Ishikawa (cell line): ENCODE measurements at regions not wholly inside any gene's neighbourhood (a gene's known extent, or its start where the extent isn't known, plus 50 kb on each side); places are given as distances from the start of the nearest gene placed in this dataset.

Experiments used
- CEBPB ChIP-seq: IDR thresholded peaks from 2 replicates; pipeline ENCODE4 v1.6.1; 2012
- CREB1 ChIP-seq: IDR thresholded peaks from 2 replicates; pipeline ENCODE4 v1.6.1; 2012; ENCODE audit warnings: low read depth
- EGR1 ChIP-seq: IDR thresholded peaks from 2 replicates; pipeline ENCODE4 v1.6.1; 2012
- EP300 ChIP-seq: IDR thresholded peaks from 2 replicates; pipeline ENCODE4 v1.6.1; 2012; ENCODE audit warnings: borderline replicate concordance
- FOXM1 ChIP-seq: IDR thresholded peaks from 2 replicates; pipeline ENCODE4 v1.6.1; 2012; ENCODE audit warnings: low read depth, borderline replicate concordance
- NFIC ChIP-seq: IDR thresholded peaks from 2 replicates; pipeline ENCODE4 v1.6.1; 2012
- RAD21 ChIP-seq: IDR thresholded peaks from 2 replicates; pipeline ENCODE4 v1.6.1; 2012; ENCODE audit warnings: low read depth
- TAF1 ChIP-seq: IDR thresholded peaks from 2 replicates; pipeline ENCODE4 v1.6.1; 2012; ENCODE audit warnings: low read depth, mild to moderate bottlenecking
- TCF12 ChIP-seq: IDR thresholded peaks from 2 replicates; pipeline ENCODE4 v1.6.1; 2012; ENCODE audit warnings: low read depth
- TEAD4 ChIP-seq: IDR thresholded peaks from 2 replicates; pipeline ENCODE4 v1.6.1; 2012
- YY1 ChIP-seq: IDR thresholded peaks from 2 replicates; pipeline ENCODE4 v1.6.1; 2012; ENCODE audit warnings: low read depth
- ZBTB7A ChIP-seq: IDR thresholded peaks from 2 replicates; pipeline ENCODE4 v1.6.1; 2012; ENCODE audit warnings: low read depth
- TF ChIP-seq, protein P1 (sequence below): IDR thresholded peaks from 2 replicates; pipeline ENCODE4 v1.6.1; 2012
- TF ChIP-seq, protein P2 (sequence below): IDR thresholded peaks from 2 replicates; pipeline ENCODE4 v1.6.1; 2012; ENCODE audit warnings: low read depth, mild to moderate bottlenecking
- TF ChIP-seq, protein P3 (sequence below): IDR thresholded peaks from 2 replicates; pipeline ENCODE4 v1.6.1; 2012

DNA sequence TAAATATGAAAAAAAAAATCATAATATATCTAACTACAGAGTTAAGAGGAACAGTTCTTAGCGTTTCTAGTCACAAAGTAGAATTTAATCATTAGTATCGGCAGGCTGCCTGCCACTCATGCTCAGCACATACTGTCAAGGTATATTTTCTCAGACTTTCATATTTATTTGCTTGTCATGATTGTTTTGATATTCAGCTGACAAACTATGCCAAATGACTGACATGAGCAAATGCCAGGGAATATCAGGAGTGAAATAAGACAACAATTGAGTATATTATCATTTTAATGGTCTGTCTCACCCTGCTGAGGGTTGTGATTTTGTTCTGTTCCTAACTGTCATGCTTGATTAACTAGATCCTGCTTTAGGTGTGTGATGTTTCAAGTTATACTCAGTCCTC lies 395.0 kb upstream of the SPOCK3 start:
- no peak for TF ChIP-seq YY1
- TF ChIP-seq, protein P1, sequence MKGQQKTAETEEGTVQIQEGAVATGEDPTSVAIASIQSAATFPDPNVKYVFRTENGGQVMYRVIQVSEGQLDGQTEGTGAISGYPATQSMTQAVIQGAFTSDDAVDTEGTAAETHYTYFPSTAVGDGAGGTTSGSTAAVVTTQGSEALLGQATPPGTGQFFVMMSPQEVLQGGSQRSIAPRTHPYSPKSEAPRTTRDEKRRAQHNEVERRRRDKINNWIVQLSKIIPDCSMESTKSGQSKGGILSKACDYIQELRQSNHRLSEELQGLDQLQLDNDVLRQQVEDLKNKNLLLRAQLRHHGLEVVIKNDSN = no peak
- TF ChIP-seq CEBPB = no peak
- TF ChIP-seq ZBTB7A = no peak
- TF ChIP-seq CREB1 = no peak
- no peak for TF ChIP-seq RAD21
- no peak for TF ChIP-seq TCF12
- TF ChIP-seq EGR1 = no peak
- no peak for TF ChIP-seq EP300
- TF ChIP-seq TAF1 = no peak
- TF ChIP-seq, protein P2, sequence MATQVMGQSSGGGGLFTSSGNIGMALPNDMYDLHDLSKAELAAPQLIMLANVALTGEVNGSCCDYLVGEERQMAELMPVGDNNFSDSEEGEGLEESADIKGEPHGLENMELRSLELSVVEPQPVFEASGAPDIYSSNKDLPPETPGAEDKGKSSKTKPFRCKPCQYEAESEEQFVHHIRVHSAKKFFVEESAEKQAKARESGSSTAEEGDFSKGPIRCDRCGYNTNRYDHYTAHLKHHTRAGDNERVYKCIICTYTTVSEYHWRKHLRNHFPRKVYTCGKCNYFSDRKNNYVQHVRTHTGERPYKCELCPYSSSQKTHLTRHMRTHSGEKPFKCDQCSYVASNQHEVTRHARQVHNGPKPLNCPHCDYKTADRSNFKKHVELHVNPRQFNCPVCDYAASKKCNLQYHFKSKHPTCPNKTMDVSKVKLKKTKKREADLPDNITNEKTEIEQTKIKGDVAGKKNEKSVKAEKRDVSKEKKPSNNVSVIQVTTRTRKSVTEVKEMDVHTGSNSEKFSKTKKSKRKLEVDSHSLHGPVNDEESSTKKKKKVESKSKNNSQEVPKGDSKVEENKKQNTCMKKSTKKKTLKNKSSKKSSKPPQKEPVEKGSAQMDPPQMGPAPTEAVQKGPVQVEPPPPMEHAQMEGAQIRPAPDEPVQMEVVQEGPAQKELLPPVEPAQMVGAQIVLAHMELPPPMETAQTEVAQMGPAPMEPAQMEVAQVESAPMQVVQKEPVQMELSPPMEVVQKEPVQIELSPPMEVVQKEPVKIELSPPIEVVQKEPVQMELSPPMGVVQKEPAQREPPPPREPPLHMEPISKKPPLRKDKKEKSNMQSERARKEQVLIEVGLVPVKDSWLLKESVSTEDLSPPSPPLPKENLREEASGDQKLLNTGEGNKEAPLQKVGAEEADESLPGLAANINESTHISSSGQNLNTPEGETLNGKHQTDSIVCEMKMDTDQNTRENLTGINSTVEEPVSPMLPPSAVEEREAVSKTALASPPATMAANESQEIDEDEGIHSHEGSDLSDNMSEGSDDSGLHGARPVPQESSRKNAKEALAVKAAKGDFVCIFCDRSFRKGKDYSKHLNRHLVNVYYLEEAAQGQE = no peak
- no peak for TF ChIP-seq TEAD4
- no peak for TF ChIP-seq NFIC

DNA sequence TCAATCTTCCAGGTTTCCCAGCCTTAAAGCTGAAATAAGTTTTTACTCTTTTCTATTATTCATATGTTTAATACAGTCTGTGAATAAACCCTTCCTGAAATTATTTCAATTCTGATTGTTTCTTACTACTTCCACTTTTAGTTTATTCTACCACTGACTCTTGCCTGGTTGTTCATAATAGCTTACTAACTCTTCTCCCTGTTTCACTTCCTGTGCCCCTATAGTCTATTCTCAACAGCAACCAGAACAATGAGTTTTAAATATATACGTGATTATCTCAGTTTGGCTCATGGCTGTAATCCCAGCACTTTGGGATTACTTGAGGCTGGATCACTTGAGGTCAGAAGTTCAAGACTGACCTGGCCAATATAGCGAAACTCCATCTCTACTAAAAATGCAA lies 408.0 kb upstream of the SPOCK3 start:
- no peak for TF ChIP-seq EP300
- TF ChIP-seq, protein P3, sequence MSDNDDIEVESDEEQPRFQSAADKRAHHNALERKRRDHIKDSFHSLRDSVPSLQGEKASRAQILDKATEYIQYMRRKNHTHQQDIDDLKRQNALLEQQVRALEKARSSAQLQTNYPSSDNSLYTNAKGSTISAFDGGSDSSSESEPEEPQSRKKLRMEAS = no peak
- TF ChIP-seq CEBPB = no peak
- no peak for TF ChIP-seq TEAD4

DNA sequence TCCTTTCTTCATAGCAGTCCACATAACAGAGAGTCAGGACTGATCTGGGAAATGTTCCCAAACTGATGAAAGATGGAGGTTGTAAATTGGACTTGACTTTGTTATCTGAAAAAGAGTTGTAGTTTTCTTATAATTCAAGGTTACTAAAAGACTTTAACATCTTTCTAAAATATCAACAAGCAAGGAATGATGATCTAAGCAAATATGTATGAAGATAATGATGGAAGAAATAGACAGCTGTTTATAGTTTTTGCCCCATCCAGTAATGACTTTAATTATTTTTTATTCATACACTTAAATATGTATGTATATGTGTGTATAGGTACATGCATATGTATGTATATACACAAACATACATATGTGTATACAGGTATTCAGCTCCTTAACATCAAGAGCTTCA lies 411.1 kb upstream of the SPOCK3 start:
- TF ChIP-seq EP300 (no peak), RAD21 (no peak), ZBTB7A (no peak), CEBPB (no peak), FOXM1 (no peak), TAF1 (no peak)

DNA sequence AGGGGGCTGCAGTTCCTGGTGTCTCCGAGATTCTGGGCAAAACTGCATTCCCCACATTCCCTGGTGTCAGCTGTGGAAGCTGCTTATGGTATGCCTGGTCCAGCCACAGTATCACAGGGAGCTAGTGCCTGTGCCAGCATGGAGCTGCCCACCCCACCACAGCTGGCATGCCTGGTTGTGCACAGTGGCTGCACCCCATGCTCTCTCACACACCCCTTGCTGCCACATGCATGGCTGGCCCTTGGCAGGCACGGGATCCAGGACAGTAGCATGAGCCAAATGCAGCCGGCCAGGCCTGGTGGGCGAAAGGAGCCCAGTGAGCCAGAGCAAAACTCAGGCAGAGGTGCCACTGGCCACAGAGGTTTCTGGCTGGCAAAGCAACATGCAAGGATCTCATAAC lies 418.0 kb upstream of the SPOCK3 start:
- TF ChIP-seq TCF12 (no peak), RAD21 (no peak), NFIC (no peak)
- TF ChIP-seq, protein P3 = no peak

DNA sequence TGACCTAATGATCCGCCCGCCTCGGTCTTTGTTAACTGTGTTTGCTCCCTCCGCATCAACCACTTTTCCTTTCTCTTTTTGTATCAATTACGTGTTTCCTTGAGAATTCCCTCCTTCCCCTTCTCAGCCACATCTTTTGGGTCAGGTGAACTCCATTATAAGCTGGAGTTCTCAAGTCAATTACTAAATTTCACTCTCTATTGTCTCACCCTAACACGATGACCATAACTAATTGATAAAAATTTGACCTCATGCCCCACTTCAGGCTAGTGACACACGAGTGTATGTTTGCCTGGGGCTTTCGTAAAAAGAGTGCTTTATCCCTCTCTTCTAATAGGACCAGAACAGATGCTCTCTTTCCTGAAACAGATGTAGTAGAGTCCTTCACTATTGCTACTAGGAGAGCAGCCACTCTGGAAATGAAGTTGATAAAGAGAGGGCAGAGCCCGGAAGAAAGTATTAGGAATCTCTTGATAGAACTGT lies 403.6 kb upstream of the ANXA10 start:
- TF ChIP-seq EP300 = no peak
- TF ChIP-seq RAD21 = no peak
- TF ChIP-seq, protein P1 = no peak
- TF ChIP-seq EGR1 = no peak
- no peak for TF ChIP-seq TAF1
- TF ChIP-seq, protein P3 = no peak
- TF ChIP-seq YY1 = no peak
- TF ChIP-seq NFIC = no peak
- TF ChIP-seq CREB1 = no peak
- TF ChIP-seq ZBTB7A = no peak
- no peak for TF ChIP-seq CEBPB
- TF ChIP-seq TCF12 = no peak
- TF ChIP-seq FOXM1 = no peak
- TF ChIP-seq TEAD4 = no peak
- TF ChIP-seq, protein P2 = no peak

DNA sequence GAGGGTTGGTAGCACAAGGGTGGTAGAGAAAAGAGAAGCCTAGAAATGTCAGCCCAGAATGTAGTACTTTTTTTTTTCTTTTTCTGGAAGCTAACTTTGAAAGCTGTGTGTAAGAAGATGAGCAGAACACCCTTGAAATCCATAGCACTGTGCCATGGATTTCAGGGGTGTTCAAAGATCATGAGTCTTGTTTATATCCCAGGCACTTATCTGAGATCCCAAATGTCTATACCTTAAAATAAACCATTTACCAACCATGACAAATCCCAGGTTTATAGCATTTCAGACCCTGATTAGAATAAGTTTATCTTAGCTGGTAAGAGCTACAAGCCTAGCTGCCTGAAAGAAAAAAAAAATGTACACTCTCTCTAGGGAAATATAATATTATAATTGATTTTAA lies 389.9 kb upstream of the ANXA10 start:
- no peak for TF ChIP-seq YY1
- no peak for TF ChIP-seq EP300
- TF ChIP-seq TAF1 = no peak
- TF ChIP-seq NFIC = no peak
- TF ChIP-seq ZBTB7A = no peak
- no peak for TF ChIP-seq CREB1
- no peak for TF ChIP-seq CEBPB
- TF ChIP-seq, protein P3 = no peak
- TF ChIP-seq TEAD4 = no peak
- TF ChIP-seq FOXM1 = no peak
- no peak for TF ChIP-seq TCF12

DNA sequence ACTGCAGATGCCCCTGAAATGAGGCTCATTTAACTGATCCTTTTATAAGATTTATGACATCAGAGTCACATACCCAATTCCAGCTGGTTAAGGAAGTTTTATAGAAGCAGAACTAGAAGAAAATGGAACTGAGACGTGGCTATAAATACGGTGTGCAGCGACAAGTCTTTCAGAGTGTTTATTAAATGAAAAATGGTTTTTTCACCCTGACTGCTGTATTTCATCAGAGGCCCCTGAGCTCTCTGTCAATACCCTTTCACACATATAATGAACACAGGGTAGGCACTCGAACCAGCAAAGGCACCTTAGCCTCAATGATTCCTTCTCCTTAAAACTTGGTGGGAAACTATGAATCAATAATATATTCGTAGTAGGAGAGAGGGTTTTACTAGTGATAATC lies 380.8 kb upstream of the ANXA10 start:
- no peak for TF ChIP-seq FOXM1
- TF ChIP-seq YY1 = no peak
- no peak for TF ChIP-seq EP300
